GM13977 (cell line): ENCODE measurements at regions not wholly inside any gene's neighbourhood (a gene's known extent, or its start where the extent isn't known, plus 50 kb on each side); places are given as distances from the start of the nearest gene placed in this dataset.

ENCODE experiments used
- DNase-seq: peaks from one replicate; pipeline ENCODE4 v3.0.0; 2012; ENCODE audit warnings: low spot score
- in situ Hi-C: fragments of 300-500 bp; cut with MboI; formaldehyde crosslinking; loops from one replicate; pipeline ENCODE4 v1.12.0; 2022; ENCODE audit warnings: low sequenced_read_pairs, low pct_unique_long_range_greater_than_20kb, mixed read lengths, inconsistent platforms; ENCODE audit not compliant: unreplicated experiment
- TF ChIP-seq, protein P1 (sequence below): IDR thresholded peaks from 2 replicates; pipeline ENCODE4 v1.5.1; 2012; ENCODE audit warnings: mild to moderate bottlenecking, control low read depth; ENCODE audit not compliant: insufficient read depth; ENCODE audit errors: extremely low read depth, missing control alignments

GRCh38 chr7:131898418-131898817 lies 342.0 kb upstream of the PODXL start:
- no peak for DNase-seq
- in situ Hi-C loops = no loop called here
- TF ChIP-seq, protein P1, sequence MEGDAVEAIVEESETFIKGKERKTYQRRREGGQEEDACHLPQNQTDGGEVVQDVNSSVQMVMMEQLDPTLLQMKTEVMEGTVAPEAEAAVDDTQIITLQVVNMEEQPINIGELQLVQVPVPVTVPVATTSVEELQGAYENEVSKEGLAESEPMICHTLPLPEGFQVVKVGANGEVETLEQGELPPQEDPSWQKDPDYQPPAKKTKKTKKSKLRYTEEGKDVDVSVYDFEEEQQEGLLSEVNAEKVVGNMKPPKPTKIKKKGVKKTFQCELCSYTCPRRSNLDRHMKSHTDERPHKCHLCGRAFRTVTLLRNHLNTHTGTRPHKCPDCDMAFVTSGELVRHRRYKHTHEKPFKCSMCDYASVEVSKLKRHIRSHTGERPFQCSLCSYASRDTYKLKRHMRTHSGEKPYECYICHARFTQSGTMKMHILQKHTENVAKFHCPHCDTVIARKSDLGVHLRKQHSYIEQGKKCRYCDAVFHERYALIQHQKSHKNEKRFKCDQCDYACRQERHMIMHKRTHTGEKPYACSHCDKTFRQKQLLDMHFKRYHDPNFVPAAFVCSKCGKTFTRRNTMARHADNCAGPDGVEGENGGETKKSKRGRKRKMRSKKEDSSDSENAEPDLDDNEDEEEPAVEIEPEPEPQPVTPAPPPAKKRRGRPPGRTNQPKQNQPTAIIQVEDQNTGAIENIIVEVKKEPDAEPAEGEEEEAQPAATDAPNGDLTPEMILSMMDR = no peak

DNA sequence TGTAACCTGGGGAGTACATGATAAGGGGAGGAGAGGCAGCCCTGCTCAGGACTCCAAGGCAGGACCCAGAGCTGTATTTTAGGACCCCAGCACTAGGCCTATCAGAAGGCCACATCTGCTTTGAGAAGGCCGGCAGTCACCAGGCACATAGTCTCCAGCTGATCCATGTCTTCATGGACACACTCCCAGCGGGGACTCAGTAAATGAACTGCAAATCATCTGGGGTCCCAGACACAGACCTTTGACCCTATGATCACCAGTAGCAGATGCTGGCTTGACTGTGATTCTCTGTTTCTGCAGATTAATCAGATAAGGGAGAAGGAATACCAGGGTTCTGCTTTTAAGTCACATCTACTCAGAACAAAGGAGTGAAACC lies 341.4 kb upstream of the PODXL start:
- DNase-seq = no peak
- TF ChIP-seq, protein P1 = no peak
- in situ Hi-C loops = no loop called here

- in situ Hi-C loops = no loop called here
- DNase-seq = no peak
- TF ChIP-seq, protein P1 = no peak
Measured at GRCh38 chr7:131897016-131897789, 340.8 kb upstream of the PODXL start.

- DNase-seq = no peak
- TF ChIP-seq, protein P1 = no peak
- in situ Hi-C loops = no loop called here
Measured at GRCh38 chr7:131896165-131896863, 339.9 kb upstream of the PODXL start.

DNA sequence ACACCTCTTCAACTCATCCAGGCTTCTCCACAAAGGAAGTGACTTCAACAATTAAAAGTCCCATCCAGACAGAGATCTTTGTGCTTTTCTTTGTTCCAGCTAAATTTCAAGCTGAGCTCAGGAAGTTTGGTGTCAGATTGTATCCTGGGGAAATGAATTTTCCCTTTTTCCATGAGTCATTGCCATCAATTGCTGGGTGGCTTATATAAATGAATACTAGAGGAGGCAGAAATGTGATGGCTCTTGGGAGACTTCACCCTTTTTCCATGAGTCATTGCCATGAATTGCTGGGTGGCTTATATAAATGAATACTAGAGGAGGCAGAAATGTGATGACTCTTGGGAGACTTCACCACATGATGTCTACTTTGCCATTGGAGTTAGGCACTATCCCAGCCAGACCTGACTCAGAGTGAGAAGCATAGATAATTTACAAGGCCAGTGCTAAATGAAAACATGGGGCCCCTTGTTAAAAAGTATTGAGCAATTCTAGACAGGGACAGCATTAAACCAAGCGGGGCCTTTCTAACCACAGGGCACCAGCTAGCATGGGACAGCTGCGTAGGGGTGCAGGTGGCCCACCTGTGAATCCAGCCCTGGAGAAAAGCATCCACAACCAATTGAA lies 339.2 kb upstream of the PODXL start:
- DNase-seq = no peak
- TF ChIP-seq, protein P1 = no peak
- in situ Hi-C loops = no loop called here

DNA sequence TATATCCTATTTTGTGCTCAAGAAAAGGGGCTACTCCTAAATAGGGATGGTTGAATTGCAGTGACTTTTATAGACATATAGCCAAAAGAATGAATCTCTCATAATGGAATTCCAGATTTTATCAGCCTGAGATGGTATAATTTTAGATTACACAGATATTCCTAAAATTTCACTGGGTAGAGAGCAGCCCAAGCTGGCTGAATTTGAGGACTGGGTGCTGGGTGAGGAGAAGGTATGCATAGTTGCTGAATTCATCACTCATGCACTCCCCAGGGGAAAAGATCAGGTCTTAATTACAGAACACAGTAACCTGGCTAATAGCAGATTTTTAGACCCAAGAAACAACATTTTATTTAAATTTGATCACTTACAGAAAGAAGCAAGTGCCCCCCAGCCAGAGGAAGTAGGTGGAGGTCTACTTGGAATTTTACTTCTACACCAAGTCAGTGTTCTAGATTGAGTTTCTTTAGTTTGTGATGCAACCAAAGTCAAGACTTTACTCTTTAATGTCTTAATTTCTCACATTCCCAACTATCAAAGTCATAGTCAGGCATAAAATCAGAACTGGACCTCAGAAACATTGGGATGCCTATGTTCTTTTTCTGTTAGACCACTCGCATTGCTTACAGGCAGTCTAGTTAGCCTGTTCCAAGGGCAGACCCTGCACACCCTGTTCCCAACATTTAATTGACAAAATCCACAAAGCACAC lies 337.4 kb upstream of the PODXL start:
- DNase-seq = no peak
- in situ Hi-C loops = no loop called here
- TF ChIP-seq, protein P1 = no peak
